Spleen (tissue), 3 donors: ENCODE measurements at regions not wholly inside any gene's neighbourhood (a gene's known extent, or its start where the extent isn't known, plus 50 kb on each side); places are given as distances from the start of the nearest gene placed in this dataset.
"Not testable (repeated sequence)": the region's sequence is repeated elsewhere in the genome, so short reads cannot be mapped to it uniquely, and the experiment has no call there.

ENCODE experiments used
- POLR2A ChIP-seq, 3 donors: fragments of 450-650 bp; IDR thresholded peaks; one replicate each; pipeline ENCODE4 v1.5.1; 2017; ENCODE audit warnings: antibody characterized with exemption in 3 of 3, mild to moderate bottlenecking in 1 of 3
- POLR2AphosphoS5 ChIP-seq, 3 donors: sonication (generic); formaldehyde crosslinking; IDR thresholded peaks; one replicate each; pipeline ENCODE4 v1.5.1; 2017; ENCODE audit warnings: antibody characterized with exemption in 3 of 3

GRCh38 chr21:6086038-6086437 is 4435.3 kb upstream of the TPTE start:
- not testable (repeated sequence) for TF ChIP-seq POLR2A, POLR2AphosphoS5 (IDR thresholded peaks at IDR 0.05)
